Activated gamma-delta T cell (primary cell): ENCODE measurements at regions not wholly inside any gene's neighbourhood (a gene's known extent, or its start where the extent isn't known, plus 50 kb on each side); places are given as distances from the start of the nearest gene placed in this dataset.
"Not testable (repeated sequence)": the region's sequence is repeated elsewhere in the genome, so short reads cannot be mapped to it uniquely, and the experiment has no call there.

Source experiments
- DNase-seq: peaks from one replicate; lab custom pipeline; 2025; lab: John Stamatoyannopoulos, UW

DNA sequence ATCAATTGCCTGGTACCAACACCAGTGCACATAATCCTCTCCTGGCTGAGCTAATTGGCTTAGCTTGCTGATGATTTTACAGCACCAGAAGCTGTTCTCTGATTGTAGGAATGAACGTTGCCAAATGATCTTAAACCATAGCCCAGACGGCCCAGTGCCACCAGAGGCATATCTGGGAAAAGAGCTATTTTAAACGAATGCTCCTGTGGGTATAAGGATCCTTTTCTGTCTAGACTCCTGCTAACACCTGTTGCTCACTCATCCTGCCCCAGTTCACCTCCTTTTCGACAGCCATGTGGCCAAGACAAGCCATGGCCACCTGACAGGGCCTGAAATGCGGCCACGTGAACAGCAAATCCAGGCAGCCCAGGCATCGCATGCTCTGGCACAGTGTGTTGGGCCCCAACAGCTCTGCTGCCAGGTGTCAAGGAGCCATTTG, 289.9 kb upstream of the SLC30A5 start:
- DNase-seq = no peak

DNA sequence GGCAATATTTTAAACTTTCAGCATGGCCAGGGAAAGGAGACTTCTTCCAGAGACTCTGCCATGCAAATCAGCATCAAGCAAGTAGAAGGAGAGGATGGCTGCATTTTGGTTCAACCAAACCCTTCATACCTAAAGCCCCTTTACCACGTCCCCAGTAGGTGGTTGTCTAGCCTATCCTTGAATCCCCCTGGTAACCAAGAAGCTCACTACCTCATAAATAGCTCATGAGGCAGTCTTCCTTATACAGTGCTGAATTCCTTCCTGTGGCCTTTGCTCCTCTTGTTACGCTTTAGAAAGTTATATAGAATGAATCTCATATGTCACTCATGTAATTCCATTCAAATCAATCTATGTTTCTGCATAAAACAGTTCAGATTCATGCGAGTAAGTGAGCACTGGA, 289.5 kb upstream of the SLC30A5 start:
- DNase-seq = no peak

DNA sequence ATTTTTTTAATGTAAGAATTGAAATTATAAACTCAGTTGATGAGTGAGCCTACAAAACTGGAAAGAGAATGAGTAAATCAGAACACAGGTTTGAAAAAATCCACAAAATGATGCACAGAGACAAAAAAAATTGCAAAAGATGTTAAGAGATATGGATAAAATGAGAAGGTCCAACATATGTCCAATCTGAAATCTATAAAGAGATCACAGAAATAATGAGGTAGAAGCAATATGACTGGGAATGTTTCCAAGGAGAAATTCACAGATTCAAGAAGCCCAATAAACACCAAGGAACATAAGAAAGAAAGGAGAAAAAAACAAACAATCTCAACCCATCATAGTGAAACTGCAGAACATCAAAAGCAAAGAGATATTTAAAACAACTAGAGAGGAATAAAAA, 288.4 kb upstream of the SLC30A5 start:
- no peak for DNase-seq

DNA sequence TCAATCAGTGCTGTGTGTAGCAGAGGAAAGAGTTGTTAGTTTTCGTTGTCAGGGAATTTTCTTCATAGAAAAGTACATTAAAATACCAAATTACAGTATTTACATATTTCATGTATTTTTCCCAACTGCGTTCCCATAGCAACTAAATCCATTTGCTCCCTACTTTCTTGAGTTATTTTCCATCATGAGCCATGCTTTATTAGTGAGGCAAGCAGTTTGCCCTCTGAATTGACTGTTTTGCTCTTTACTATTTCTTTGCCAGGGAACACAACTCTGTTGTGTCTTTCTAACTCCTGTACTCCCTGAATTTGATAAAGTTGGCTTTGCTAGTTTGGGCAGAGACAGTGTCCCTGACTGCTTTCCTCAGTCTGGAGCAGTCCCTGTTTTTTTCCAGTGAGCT, 276.2 kb upstream of the SLC30A5 start:
- DNase-seq = no peak

DNA sequence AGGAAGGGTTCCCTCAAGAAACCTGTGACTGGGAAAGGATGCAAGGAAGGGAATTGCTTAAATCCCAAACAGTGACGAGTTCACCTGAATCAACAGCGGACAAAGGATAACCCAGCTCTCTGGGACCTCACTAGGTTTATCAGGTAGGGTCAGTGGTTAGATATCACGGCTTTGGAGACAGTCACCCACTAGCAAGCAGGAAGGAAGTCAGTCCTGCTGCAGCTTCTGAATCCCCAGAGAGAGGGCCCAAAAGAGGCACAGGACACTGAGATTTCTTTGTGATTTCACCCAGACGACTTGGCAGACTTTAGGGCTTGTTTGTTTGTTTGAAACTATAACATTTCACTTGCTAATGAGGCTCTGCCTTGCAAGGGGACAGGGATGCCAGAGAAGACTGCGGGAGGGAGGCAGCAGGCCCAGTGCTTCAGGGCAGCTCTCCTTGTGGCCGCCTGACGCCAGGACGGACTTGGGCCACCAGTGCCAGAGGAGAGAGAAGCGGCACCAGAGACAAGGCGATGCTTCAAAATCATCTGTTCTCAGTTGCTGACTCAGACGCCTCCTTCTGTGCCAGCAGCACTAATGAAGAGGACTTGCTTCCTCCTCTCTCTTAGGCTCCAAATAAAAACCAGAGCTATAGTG, 275.6 kb upstream of the SLC30A5 start:
- no peak for DNase-seq

DNA sequence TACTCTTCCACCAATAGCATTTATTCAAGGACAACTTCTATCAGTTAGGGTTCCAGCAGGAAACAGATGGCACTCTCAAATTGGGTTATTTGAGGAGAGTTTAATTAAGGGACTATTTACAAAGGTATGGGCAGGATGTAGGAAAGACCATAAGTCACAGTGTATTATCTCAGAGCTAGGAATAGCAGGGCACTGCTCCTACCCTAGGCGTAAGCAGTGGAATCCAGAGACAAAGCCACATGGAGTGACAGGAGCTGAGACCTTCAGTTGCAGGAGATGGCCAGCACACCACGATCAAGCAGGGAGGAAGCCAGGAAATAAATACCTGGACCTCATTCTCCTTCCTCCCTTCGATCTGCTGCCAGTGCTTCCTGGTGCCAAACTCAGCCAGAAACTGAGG, 274.9 kb upstream of the SLC30A5 start:
- no peak for DNase-seq

DNA sequence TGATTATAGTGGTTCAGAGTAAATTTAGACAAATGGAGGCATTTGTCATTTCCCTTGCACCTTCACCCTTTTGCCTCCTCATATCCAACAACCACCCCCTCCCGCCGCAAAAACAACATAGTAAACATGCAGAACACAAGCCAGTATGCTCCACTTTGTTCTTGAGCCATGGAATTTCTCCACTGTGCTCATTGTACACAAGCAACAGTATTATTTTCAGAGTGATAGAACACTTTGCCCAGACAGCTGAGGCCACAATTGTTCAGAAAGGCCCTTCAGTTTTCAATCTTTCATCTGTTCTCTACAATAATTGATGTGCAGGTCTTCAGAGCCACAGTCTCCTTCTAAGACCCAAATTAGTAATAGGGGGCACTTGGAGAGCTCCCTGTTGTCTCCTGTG, 272.8 kb upstream of the SLC30A5 start:
- DNase-seq = no peak

DNA sequence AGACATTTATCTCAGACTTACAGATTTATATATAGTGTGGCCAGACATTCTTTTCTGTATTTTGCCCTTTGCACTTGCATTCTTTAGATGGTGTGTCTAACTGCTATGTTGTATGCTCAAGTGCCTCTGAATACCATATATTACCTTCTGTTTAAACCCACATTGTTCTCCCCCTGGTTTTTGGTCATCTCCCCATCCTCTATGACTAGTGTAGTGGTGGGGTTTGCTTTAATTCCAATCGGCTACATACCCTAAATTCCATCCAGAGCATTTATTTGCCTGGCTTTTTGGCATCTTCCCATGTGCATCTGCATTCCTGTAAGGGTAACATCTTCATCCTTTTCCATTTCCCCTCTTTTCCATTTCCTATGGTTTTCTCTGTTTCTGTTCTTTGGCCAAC, 271.0 kb upstream of the SLC30A5 start:
- DNase-seq = no peak

DNA sequence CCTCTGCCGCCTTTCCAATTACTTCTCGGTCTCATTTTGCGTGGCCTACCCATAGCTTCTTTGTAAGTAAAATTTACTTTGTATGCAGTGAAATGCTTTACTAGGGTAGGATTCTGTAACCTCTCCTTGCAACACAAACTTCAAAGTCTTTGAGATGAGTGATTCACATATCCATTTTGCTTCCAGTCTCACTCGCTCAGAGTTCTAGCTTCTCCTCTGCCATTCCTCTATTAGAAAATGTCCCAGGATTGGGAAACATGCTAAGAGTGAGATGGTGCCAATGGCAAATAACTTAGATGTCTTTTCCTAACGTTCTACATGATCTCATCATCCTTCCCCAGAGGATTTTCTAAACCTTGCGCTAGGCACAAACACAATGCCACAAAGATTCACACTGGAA, 270.5 kb upstream of the SLC30A5 start:
- DNase-seq = no peak

DNA sequence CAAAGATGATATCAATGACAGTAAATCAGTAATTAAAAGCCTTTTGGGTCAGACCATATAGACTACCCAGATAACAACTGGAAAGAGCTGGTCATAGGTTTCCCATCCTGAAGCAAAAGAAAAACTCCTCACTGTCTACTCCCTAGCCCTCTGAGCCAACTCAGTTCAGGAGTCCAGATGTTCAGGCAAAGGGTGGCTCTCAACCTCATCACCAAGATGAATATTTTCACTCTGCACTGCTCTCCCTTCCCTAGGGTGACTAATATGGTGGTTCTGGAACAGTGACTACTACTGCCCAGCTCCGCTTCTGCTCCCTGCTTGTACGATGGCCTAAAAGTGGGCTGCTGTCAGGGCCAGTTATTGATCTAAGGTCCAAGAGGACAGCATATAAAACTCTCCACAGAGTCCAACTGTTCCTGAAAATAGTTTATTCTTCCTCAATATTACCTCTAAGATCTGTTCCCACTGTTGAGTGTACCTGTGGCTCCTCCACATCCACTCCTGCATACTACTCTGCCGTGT, 263.4 kb upstream of the SLC30A5 start:
- no peak for DNase-seq

DNA sequence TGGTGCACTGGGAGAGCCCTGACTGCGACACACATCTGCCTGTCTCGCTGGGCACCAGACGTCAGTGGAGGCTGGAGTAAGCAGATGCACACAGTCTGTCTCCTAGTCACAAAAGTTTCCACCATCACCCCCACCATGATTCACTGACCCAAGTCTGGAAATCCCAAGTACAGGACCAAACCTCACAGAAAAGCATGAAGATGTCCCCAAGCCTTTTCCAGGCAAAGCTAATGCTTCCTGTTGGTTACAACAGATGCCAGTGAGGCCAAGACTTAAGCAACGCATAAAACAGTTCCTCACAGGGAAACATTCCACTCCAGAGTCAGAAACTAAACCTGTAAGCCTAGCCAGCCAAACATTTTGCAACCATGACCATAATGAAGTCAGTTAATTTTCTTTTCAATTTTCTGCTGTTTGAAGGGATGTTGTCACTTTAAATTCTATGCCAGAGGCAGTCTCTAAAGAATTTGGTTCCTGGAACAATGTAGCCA, 259.3 kb upstream of the SLC30A5 start:
- DNase-seq = no peak

DNA sequence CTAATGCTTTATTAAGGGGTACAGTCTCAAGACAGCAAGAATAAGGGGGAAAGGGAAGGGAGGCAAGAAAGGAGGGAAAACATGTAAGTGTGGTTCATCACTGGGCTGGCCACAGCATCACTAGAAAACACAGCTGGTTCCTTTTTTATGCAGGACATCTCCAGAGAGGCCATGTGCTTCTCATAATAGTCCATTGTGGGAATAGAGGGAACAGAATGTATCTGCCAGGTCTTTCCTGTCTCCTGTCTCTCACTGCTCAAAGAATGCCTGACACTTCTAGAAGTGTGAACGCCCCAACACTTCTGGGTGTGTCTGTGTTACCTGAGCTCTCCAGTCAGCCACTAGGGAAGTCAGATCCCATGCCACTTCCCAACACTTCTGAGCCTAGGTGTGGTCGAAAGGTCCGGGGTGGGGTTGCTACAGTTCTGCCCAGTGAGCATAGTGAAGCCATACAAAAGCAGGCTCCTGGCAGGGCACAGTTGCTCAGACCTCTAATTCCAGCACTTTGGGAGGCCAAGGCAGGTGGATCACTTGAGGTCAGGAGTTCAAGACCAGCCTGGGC, 255.6 kb upstream of the SLC30A5 start:
- DNase-seq = no peak

DNA sequence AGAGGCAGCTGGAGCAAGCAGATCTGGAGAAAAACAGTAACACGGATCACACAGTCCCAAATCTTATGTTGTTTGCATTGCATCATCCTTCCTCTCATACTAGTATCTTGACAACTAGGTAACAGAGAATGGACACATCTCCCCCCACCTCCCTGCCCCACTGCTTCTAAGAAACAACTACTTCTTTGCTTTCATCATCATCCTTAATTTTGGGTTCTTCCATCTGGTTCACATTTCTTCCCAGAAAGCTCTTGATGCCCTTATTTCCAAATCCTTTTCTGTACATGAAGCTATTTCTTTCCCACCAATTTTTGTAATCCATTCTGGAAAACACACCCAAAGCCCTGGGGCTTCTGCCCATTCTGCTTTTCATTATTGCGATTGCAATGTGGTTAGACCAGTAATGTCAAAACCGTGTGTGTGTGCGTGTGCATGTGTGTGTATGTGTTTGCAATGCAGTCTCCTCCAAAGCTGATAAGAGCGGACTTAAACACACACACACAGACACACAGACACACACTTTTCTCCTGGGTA, 254.7 kb upstream of the SLC30A5 start:
- DNase-seq = no peak

DNA sequence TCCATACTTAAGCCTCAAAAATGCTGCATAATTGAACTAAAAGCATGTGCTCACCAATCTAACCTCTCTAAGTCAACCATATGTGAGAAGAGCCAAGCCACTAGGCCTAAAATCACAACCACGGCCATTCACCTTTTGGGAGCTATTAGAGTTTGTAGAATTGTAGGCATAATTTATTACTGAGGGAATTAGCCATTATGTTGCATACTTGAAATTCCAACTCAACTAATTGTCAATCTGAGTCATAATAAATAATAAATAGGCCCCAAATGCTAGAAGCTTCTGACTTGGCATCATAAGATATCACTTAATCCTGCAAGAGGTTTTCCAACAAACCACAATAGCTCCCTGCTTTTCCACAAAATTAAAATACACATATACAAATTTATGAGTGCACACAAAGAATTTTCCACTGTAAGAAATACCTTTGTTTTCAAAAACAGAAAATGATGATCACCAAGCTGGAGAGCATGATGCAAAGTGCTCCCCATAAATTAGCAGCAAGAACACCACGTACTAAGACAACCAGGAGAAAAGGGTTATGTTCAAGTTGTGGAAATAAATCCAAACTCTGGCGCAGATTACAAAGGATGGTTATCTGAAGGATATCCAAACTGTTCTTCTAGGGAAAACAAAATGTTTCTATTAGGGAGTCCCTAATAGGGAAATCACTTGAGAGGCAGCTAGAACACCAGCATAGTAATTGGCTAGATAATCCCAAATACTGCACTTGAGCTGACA, 250.0 kb upstream of the SLC30A5 start:
- no peak for DNase-seq

DNA sequence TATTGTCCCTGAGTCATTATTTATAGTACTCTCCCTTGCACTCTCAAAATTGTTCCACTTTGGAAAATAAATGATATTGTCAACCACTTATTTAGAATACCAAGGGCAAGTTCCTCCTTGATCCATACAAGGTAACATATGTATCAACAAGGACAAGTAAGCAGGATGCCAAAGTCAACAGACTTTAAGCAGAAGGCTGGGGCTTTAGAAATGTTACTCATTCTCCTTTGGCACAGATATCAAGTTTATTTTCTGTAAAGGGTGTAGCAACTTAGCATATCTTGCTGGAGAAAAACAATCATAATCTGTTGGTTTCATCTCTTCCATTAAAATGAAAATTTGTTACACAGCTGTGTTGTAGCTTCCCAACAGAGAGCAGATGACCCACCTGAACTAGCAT, 248.7 kb upstream of the SLC30A5 start:
- no peak for DNase-seq

DNA sequence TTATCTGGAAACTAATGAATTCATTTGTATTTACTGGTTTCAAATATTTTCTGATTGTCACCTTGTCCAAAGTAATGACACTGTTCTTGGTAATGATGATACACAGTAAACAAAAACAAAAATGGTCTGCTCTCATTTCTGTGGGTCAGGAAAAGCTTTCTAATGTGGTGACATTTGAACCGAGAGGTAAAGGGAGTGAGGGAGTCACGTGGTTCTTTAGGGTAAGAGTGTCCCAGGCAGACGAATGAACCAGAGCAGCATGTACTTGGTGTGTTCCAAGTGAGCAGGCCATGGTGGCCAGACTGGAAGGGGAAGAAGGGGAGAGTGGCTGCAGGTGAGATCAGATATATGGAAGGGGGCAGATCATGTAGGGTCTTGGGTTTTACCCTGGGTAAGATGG, 247.0 kb upstream of the SLC30A5 start:
- no peak for DNase-seq

DNA sequence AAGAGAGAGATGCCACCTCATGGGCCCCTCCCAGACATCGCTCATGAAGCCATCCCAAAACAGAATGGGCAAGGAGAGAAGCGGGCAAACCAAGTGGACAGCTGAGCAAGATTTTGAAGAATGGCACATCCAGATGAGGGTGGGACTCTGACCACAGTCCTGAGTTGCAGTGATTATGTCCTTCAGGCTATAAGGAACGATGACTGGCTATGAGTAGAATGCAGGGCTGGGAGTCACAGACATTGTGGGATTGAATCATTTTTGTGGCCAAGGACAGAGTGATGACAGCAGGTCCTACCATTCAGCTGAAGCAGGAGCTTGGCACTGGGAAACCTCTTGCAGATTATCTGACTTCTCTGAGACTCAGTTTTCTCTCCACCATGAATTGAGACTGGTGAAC, 245.7 kb upstream of the SLC30A5 start:
- no peak for DNase-seq

DNA sequence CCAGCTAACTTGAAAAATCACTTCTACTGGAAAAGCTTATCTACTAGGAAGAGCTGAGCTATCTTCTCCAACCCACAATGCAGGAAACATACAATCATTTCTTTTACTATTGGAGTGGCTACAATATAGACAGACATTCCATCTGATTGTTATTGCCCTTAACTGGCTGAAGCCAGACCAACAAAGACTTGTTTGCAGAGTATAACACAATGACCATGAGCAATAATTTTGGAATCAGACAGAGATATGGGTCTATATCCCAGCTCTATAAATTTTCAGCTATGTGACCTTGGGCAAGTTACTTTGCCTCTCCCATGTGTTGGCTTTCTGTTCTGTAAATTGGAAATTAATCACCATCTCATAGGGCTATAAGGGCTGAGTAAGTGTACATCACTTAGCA, 244.7 kb upstream of the SLC30A5 start:
- no peak for DNase-seq

DNA sequence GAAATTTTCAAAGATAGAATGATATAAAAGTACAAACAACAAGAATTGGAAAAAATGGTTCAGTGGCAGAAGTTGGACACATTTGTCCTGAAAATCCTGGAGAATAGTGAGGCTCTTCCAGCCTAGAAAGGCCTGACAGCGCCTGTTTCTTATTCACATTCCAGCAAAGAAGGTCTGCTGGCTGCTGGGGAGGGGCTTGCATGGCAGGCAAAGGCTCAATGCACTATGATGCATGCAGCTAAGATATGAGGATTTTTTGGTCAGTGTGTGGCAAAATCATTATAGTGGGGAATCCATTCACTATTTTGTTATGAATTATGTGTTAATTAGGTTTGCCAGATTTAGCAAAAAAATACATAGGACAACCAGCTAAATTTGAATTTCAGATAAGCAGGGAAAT, 243.9 kb upstream of the SLC30A5 start:
- no peak for DNase-seq

DNA sequence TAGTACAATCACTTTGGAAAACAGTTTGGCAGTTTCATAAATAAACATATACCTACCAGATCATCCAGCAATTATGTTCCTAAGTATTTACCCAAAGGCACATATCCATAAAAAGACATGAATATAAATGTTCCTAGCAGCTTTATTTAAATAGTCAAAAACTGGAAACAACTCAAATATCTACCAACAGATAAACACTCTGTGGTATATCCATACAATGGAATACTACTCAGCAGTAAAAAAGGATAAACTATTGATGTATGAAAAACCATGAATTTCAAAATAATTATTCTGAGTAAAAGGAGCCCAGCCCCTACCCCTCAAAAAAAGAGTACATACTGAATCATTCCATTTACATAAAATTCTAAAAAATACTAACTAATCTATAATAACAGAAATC, 232.7 kb upstream of the SLC30A5 start:
- DNase-seq = no peak

DNA sequence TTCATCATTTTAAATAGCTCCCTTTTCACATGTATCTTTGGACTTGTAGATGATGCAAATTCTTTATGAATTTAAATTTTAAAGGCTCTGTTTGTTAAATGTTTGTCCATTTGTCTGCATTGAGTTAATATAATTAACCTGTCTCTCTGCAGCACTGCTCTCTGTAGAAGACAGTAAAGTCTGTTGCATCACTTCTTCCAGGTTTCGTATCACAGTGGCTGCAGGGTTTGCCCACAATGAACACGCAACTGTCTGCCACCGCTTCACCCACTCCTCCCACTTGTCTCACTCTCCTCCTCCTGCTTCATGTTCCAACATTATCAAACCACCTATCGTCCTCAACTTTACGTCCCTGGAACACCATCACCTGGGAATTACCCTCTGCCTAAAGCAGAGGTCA, 231.3 kb upstream of the SLC30A5 start:
- DNase-seq = no peak

DNA sequence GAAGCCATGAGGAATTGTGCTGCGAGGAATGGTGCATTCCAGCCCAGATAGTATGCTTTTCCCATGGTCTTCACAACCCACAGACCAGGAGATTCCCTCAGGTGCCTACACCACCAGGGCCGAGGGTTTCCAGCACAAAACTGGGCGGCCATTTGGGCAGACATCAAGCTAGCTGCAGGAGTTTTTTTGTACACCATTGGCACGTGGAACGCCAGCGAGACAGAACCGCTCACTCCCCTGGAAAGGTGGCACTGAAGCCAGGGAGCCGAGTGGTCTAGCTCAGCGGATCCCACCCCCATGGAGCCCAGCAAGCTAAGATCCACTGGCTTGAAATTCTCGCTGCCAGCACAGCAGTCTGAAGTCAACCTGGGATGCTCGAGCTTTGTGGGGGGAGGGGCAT, 228.6 kb upstream of the SLC30A5 start:
- DNase-seq = not testable (repeated sequence)
